M059J (cell line): ENCODE measurements at regions not wholly inside any gene's neighbourhood (a gene's known extent, or its start where the extent isn't known, plus 50 kb on each side); places are given as distances from the start of the nearest gene placed in this dataset.
"Not testable (repeated sequence)": the region's sequence is repeated elsewhere in the genome, so short reads cannot be mapped to it uniquely, and the experiment has no call there.

ENCODE experiments used
- DNase-seq: peaks from one replicate; pipeline ENCODE4 v3.0.0-alpha.2; 2012; ENCODE audit warnings: low read depth

GRCh38 chr18:25561918-25562317 lies 210.0 kb upstream of the ZNF521 start:
- peak; percentile 33 for DNase-seq

- no peak for DNase-seq
Observed at GRCh38 chr18:25560369-25560768, 208.4 kb upstream of the ZNF521 start.

DNA sequence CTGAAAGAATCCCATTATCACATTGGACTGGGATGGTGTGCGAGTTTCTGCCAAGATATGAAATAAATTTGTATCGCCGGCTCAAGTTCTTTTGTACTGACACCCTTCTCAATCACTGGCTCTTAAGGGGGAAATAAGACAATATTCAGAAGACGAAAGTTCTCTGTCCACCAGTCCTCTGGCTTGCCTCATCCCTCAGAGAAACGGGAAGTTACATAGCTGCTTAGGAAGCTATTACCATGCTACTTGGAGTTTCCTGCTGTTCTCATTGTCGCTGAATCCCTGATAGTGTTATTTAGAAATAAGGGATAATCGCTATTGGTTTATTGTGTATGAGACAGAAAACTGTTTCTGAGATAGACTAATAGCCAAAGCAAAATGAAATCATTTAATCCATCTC lies 205.0 kb upstream of the ZNF521 start:
- no peak for DNase-seq

DNA sequence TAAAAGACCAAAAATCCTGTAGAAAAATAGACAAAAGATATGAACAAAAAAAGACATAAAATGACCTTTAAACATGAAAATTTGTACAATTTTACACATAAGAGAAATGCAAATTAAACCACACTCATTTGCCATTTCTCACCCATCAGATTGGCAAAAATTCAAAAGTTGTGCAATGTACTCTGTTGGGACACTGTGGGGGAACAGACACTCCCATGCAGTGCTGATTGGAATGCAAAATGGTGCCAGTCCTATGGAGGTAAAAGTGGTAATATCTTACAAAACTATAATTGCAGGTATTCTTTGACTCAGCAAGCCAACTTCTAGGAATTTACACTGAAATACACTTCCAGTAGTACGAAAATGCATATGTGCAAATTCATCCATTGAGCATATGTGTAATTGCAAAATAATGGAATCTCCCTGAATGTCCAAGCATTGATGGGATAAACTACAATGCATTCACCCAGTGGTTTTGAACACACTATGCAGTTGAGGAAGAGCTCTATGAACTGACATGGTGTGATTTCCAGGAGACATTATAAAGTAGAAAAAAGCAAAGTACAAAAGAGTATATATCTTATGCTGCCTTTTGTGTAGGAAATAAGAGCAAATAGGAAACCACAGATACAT lies 201.8 kb upstream of the ZNF521 start:
- no peak for DNase-seq

GRCh38 chr18:25544546-25545287 lies 192.8 kb upstream of the ZNF521 start:
- no peak for DNase-seq

DNA sequence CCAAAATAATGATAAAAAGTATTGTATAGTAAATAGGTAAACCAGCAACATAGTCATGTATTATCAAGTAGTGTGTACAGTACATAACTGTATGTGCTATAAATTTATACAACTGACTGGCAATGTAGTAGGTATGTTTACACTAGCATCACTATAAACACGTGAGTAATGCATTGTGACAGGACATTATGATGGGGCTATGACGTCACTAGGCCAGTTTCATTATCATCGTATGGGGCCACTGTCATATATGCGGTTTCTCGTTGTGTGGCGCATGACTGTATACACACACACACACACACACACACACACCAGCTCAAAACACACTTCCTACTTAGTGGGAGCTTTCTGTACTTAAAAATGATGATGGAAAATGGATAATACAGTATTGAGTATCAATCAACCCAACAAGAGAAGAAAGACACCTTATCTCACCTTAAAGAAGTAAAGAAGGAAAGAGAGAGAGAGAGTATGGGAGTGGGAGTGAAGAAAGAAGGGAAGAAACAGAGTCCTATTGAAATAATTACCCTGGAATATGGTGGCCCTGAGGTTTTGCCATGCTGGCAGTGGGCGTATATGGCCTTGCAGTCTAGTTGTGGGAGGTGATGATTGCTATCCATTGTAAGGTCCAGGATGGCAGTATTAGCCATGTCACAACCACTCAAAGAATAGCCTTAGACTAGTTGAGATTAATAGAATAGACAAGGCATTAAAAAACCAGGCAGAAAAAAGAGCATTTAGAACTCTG lies 186.4 kb upstream of the ZNF521 start:
- no peak for DNase-seq

DNA sequence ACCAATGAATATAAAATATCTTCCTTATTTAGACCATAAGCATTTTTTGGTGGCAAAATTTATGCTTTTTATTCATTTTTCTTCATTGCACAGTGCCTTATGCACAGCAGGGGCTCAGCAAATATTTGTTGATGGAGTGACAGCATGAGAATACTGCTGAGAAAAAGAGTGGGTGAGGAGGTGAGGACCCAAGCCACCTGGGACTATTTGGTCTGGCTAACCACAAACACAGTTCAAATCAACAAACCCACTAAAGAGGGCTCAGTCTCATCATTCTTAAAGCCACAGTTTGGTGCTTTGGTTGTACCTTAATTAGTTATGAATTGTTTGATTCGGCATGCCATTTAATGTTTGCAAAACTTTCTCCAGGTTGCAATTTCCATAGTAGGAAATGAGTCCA lies 183.5 kb upstream of the ZNF521 start:
- DNase-seq = no peak

DNA sequence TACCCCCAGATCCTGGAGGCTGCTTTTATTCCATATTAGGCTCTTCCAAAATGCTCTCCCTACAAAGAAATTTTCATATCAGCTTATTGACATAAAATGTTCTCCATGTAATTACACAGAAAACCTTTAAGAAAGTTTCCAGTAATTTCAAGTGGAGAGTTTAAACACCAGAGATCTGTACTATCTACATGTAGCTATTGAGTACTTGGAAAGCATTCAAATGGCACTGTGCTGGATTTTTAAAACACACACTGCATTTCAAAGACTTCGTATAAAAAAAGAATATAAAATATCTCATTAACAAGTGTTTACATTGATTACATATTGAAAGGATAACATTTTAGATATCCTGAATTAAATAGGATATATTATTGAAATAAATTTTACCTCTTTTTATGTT lies 182.4 kb upstream of the ZNF521 start:
- no peak for DNase-seq

GRCh38 chr18:25533218-25533617 lies 181.3 kb upstream of the ZNF521 start:
- no peak for DNase-seq

GRCh38 chr18:25531207-25531606 lies 179.2 kb upstream of the ZNF521 start:
- no peak for DNase-seq

GRCh38 chr18:25525789-25526188 lies 173.8 kb upstream of the ZNF521 start:
- DNase-seq = not testable (repeated sequence)

DNA sequence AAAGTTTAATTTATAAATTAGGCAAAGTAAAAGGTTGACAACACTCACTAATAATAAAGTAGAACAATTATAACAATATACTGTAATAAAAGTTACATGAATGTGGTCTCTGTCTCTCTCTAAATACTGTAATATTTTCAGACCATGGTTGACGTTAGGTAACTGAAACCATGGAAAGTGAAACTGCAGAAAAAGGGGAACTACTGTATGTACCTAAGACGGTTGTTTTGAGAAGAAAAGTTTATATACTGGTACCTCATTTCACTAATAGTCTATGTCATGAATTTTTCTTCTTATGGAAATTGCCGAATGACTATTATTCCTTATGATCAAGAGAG lies 166.7 kb upstream of the ZNF521 start:
- DNase-seq = no peak

GRCh38 chr18:25517881-25518715 lies 166.1 kb upstream of the ZNF521 start:
- peak; percentile 67 for DNase-seq

- DNase-seq = peak; percentile 23
Observed at GRCh38 chr18:25516747-25517498, 165.0 kb upstream of the ZNF521 start.

- DNase-seq = no peak
Observed at GRCh38 chr18:25516121-25516520, 164.2 kb upstream of the ZNF521 start.

DNA sequence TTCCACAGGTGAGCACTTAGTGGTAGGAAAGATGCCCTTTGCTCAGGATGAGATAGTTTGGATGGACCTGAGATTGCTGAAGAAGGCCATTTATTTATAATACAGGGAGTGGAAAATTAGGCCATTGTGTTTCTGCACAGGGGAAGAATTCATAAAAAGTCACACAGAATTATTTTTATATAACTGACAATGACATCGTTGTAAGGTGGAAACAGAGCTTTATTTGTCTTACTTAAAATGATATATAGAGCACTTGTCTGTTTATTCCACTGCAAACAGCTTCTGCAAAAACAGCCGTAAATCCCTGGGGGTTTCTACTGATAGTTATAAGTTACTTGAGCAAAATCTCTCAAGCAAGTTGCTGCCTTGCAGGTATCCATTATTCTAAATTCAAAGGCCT lies 158.1 kb upstream of the ZNF521 start:
- no peak for DNase-seq

DNA sequence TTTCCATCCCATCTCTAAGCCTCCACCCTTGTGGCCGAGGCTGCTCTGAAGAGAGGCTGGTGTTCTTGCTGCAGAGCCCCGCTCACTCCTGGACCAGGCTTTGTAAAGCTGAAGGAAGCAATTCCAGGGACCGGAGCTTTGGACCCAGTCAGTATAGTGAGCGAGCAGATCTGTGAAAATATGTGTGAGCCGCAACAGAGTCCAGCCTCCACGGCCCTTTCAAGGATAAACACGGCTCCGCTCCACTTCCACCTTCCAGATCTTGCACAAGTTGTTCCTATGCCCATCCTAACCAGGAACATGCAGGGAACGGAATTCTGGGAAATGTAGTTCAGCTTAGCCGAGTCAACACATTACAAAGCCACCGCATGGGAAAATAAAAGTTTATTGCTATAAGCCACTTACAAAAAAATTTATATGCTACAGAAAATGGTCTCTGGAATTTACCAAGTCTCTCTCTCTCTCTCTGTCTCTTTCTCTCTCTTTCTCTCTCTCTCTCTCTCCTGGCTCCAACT lies 151.7 kb upstream of the ZNF521 start:
- DNase-seq = peak; percentile 83

DNA sequence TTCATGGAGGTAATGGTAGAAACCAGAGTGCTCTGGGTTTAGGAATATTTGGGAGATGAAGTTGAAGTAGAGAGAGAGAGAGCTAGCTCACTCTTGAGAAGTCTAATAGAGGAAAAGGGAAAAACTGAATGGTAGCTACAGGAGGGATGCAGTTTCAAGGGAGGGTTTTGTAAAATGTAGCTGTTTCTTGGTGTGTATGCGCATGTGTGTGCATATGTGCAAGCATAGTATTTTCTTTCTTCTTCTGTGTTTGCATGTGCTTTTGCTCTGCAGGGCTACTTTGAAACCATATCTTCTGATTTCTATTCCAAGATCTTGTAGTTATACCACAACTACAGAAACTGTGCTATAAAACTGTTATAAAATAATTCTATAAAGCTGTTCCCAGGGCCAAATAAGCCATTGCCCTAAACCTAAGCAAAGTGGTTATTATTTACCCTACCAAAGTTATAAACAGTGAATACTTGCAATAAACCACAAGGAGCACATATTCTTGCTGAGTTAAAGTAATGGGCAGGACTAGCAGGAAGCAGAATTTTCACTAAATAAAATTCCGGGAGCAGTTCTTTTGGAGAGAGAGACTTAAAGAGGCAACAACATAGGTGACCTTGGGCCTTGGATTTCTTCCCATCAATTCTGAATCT lies 145.3 kb upstream of the ZNF521 start:
- no peak for DNase-seq

DNA sequence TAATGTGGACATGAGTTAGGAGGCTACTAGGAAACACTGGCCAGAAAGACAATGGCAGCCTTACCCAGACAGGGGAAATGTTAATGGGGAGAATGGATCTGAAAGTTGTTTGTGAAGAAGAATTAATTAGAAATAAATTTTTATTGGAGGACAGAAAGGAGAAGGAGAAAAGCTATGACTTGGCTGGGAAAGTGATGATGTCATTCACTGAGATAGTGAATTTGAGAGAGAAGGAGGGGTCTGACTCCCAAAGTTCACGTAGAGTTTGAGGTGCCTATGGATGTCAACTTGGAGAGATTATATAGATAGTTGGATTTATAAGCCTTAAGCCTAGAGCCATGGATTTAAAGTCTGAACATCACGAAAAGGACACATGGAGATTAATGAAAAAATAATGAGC lies 144.6 kb upstream of the ZNF521 start:
- no peak for DNase-seq

DNA sequence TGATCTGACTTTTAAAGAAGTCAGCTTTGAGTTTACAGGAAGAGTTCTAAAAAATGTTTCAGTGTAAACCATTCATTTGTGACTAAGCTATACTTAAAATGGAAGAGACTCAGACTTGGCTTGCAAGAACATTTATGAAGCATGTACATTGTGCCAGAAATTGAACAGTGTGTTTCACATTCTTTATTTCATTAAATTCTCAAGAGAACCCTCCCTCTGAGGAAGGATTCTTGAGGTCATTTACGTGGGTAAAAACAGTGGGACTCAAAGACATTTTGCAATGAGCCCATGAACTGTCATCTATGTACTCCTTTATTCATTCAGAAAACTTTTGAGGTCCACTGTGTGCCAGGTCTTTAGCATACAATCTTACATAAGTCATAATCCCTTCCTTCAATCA lies 143.6 kb upstream of the ZNF521 start:
- no peak for DNase-seq

DNA sequence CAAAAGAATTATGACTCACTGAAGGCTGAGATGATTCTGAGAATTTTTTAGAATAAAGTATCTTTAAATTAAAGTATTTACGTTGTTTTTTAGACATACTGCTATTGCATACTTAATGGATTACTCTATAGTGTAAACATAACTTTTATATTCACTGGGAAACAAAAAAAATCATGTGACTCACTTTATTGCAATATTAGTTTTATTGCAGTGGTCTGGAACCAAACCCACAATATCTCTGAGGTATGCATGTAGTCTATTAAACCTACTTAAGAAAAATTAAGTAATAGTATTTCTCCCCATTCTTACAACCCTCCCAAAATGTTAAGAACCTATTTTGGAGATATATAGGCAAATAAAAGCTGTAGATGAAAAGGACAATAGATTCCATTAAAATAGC lies 142.9 kb upstream of the ZNF521 start:
- DNase-seq = peak; percentile 12
